ENCODE measurements at regions not wholly inside any gene's neighbourhood (a gene's known extent, or its start where the extent isn't known, plus 50 kb on each side); places are given as distances from the start of the nearest gene placed in this dataset.

GRCh38 chr7:25279705-25280104 lies 51.4 kb upstream of the NPVF start:
- H3K9me3 ChIP-seq (ENCODE audit: low read length), result no peaks in the 10 kb centered on the region
- no peak overlapping the region for H3K4me3 ChIP-seq (ENCODE audit: low read length)
- intact Hi-C loops (cut with micrococcal nuclease), result no loop called here

GRCh38 chr7:25280181-25280580 lies 51.9 kb upstream of the NPVF start:
- TF ChIP-seq CTCF (conservative IDR thresholded peaks at IDR 0.05; ENCODE audit: low read depth, low read length) (no peak), EZH2phosphoT487 (IDR thresholded peaks at IDR 0.05; ENCODE audit: borderline replicate concordance, low read length) (no peak), EZH2 (IDR thresholded peaks at IDR 0.05; ENCODE audit: low read length, unreplicated experiment) (no peak)
- intact Hi-C loops (cut with micrococcal nuclease), result no loop called here
- H3K9me2 ChIP-seq (replicated peaks; ENCODE audit: low read length), result no peaks in the 10 kb centered on the region
- H3K36me3 ChIP-seq (ENCODE audit: low read depth, low read length), result no peaks in the 10 kb centered on the region
- no peak overlapping the region for H3K9ac ChIP-seq (ENCODE audit: low read length)
- H3K4me2 ChIP-seq (ENCODE audit: low read length), result no peak overlapping the region
- peaks cover 36% of the 10 kb centered on the region for H3K27me3 ChIP-seq (ENCODE audit: low read length)
- no peaks in the 10 kb centered on the region for H3K9me3 ChIP-seq (ENCODE audit: low read length)
- ATAC-seq (no peak), DNase-seq (no peak)
- no peaks in the 10 kb centered on the region for H3K79me2 ChIP-seq (ENCODE audit: low read length)
- no peak overlapping the region for H3K4me3 ChIP-seq (ENCODE audit: low read length)
- H3K27ac ChIP-seq (ENCODE audit: low read length), result no peak overlapping the region
- no TSS peak for BruUV-seq (replicated peaks)
- CTCF ChIA-PET, result no interaction called here
- H3F3A ChIP-seq (ENCODE audit: low read length, unreplicated experiment), result no peaks in the 10 kb centered on the region
- no peaks in the 10 kb centered on the region for H4K20me1 ChIP-seq (ENCODE audit: low read length)
- POLR2A ChIA-PET (ENCODE audit: unreplicated experiment), result no interaction called here
- H3K4me1 ChIP-seq (ENCODE audit: insufficient read depth, low read length), result no peaks in the 10 kb centered on the region
- H2AFZ ChIP-seq (ENCODE audit: low read length), result no peak overlapping the region

More at GRCh38 chr7:25279705-25280104, 51.4 kb upstream of the NPVF start:
- CTCF ChIA-PET, result no interaction called here
- DNase-seq (no peak), ATAC-seq (no peak)
- Histone ChIP-seq H3K79me2 (ENCODE audit: low read length) (no peaks in the 10 kb centered on the region), H3K9me2 (replicated peaks; ENCODE audit: low read length) (no peaks in the 10 kb centered on the region), H3K9ac (ENCODE audit: low read length) (no peak overlapping the region), H3K27me3 (ENCODE audit: low read length) (peaks cover 32% of the 10 kb centered on the region), H3F3A (ENCODE audit: low read length, unreplicated experiment) (no peaks in the 10 kb centered on the region), H4K20me1 (ENCODE audit: low read length) (no peaks in the 10 kb centered on the region), H3K36me3 (ENCODE audit: low read depth, low read length) (no peaks in the 10 kb centered on the region), H3K27ac (ENCODE audit: low read length) (no peak overlapping the region), H3K4me1 (ENCODE audit: insufficient read depth, low read length) (no peaks in the 10 kb centered on the region), H2AFZ (ENCODE audit: low read length) (no peak overlapping the region), H3K4me2 (ENCODE audit: low read length) (no peak overlapping the region)
- POLR2A ChIA-PET (ENCODE audit: unreplicated experiment), result no interaction called here
- TF ChIP-seq CTCF (conservative IDR thresholded peaks at IDR 0.05; ENCODE audit: low read depth, low read length) (no peak), EZH2phosphoT487 (IDR thresholded peaks at IDR 0.05; ENCODE audit: borderline replicate concordance, low read length) (no peak), EZH2 (IDR thresholded peaks at IDR 0.05; ENCODE audit: low read length, unreplicated experiment) (no peak)
- BruUV-seq (replicated peaks), result no TSS peak

GRCh38 chr7:25282194-25282593 lies 53.9 kb upstream of the NPVF start:
- peaks cover 45% of the 10 kb centered on the region for H3K27me3 ChIP-seq (ENCODE audit: low read length)
- H3K4me3 ChIP-seq (ENCODE audit: low read length), result no peak overlapping the region
- no peaks in the 10 kb centered on the region for H3K79me2 ChIP-seq (ENCODE audit: low read length)
- H3K4me1 ChIP-seq (ENCODE audit: insufficient read depth, low read length), result no peaks in the 10 kb centered on the region
- no peaks in the 10 kb centered on the region for H4K20me1 ChIP-seq (ENCODE audit: low read length)
- no peak overlapping the region for H3K9ac ChIP-seq (ENCODE audit: low read length)
- TF ChIP-seq CTCF (conservative IDR thresholded peaks at IDR 0.05; ENCODE audit: low read depth, low read length) (no peak), EZH2phosphoT487 (IDR thresholded peaks at IDR 0.05; ENCODE audit: borderline replicate concordance, low read length) (no peak), EZH2 (IDR thresholded peaks at IDR 0.05; ENCODE audit: low read length, unreplicated experiment) (no peak)
- no peak overlapping the region for H2AFZ ChIP-seq (ENCODE audit: low read length)
- H3K4me2 ChIP-seq (ENCODE audit: low read length), result no peak overlapping the region
- ATAC-seq, result no peak
- CTCF ChIA-PET, result no interaction called here
- no peaks in the 10 kb centered on the region for H3K36me3 ChIP-seq (ENCODE audit: low read depth, low read length)
- intact Hi-C loops (cut with micrococcal nuclease), result no loop called here
- no peaks in the 10 kb centered on the region for H3K9me2 ChIP-seq (replicated peaks; ENCODE audit: low read length)
- POLR2A ChIA-PET (ENCODE audit: unreplicated experiment), result no interaction called here
- no peak overlapping the region for H3K27ac ChIP-seq (ENCODE audit: low read length)
- BruUV-seq (replicated peaks), result no TSS peak
- H3K9me3 ChIP-seq (ENCODE audit: low read length), result no peaks in the 10 kb centered on the region
- no peaks in the 10 kb centered on the region for H3F3A ChIP-seq (ENCODE audit: low read length, unreplicated experiment)
- no peak for DNase-seq

Data from PC-3 (cell line).